DMS153 treated with DMSO at 0.1 percent for 48 hours (cell line): ENCODE measurements at regions not wholly inside any gene's neighbourhood (a gene's known extent, or its start where the extent isn't known, plus 50 kb on each side); places are given as distances from the start of the nearest gene placed in this dataset.
A peak's percentile ranks its signal among the peaks of the same experiment; 100 is the strongest.

ENCODE experiments used
- DNase-seq: peaks from one replicate; lab custom pipeline; 2025; ENCODE audit not compliant: unreplicated experiment; lab: John Stamatoyannopoulos, UW

DNA sequence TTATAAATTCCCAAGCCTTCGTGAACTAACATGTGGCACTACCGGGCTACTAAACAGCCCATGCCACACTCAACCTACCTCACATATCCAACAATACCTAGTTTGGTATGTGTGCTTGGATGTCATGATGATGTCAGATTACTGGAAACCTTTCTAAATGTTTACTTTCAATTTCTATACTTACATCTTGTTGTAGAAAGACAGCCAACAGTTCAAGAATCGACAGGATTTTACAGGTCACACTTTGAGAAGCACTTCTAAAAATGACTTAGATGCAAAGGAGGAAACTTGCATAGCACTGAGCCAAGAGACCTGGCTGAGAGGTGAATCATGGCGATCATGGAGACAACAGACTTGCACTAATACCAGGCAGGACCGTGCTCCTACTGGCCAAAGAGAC lies 209.9 kb downstream of the COL4A1 start:
- DNase-seq, result no peak

DNA sequence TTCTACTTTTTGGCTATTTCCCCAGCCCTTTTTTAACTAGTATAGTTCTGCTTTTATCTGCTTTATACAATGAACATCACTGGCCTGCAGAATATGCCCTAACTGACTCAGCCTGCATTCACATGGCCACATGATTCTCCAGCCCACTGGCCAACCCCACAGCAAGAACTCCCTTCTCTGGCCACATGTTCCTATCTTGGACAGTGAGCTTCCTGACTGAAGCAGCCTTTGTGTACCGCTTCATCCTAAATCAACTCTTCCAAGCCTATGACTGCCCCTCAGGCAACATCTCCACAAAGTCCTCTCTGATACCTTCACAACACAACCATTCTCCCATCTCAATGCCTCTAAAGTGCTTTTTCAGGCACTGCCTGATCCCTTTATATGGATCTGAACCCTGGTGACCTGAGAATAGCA lies 214.1 kb downstream of the COL4A1 start:
- DNase-seq, result no peak

- DNase-seq, result no peak
Observed at GRCh38 chr13:110089815-110090214, 217.1 kb downstream of the COL4A1 start.

GRCh38 chr13:110089100-110089499 lies 217.9 kb downstream of the COL4A1 start:
- no peak for DNase-seq

DNA sequence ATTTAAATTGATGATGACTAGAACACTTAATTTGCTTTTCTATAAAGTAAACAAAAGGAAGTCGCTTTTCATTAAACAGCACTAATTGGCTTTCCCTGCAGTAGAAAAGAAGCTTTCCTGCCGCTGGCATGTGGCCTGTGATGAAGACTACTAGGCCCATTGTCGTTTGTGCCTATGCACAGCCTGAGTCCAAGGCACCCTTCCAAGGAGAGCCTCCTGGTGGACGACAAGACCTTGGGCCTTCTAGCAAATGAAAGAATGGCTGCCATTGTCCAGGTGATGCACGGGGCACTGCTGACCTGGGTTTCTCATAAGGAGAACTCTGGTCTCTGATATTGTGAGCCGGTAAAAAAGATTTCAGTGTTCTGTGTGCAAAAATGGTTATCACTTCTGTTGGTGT lies 233.0 kb downstream of the COL4A1 start:
- no peak for DNase-seq

DNA sequence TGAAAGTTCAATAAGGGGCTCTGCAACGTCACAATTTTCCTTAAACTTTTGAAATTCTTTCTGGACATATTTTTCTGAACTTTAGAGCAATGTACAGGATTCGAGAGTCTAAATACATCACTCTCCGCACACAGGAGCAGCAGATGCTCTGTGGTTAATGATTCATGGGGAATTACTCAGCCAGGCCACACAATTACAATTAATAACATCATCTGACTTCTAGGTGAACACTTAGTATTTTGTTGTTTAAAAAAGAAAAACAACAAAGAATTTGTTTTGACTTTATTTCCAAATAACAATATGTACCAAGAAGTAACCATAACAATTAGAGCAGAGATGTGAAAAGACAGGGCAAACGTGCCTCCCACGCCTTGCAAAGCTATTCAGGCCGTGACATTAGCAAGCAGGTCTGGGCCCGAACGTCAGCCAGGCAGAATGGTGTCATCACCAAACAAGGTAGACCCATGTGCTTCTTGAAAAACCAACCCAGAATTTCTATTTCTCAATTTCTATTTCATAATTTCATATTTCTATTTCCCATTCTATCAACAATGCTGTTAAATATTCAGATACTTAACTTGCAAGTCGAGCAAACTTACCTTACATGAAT lies 236.3 kb downstream of the COL4A1 start:
- no peak for DNase-seq

DNA sequence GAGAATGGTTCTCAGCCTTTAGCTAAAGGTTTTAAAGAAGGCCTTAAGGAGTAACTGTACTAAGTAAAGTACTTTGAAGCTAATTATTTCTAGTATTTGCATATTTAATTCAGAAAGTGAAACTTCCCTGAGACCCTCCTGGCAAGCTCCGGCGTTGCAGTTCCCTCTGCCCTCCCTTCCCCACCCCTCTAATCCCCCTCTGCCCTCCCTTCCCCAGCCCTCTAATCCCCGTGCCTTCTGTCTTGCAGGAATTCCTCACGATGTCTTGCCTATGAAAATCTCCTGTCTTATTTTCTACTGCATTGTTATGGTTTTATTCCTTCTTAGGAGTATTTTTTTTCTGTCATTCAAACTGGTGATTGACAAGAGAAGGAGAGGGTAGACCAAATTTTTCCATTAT lies 236.9 kb downstream of the COL4A1 start:
- no peak for DNase-seq

DNA sequence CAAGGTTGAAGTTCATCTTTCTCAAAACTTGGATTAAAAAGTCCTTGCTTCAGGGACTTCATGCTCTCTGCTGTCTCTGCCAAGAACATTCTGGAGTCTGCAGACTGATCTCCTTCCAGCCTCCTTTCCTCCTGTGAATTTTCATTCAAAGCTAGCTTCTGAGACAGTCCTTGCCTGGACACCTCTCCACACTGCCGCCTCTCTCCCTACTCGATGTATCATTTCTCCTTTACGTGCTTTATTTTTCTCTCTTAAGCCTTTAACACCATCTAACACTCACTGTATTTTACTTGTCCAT lies 238.8 kb downstream of the COL4A1 start:
- DNase-seq, result no peak

DNA sequence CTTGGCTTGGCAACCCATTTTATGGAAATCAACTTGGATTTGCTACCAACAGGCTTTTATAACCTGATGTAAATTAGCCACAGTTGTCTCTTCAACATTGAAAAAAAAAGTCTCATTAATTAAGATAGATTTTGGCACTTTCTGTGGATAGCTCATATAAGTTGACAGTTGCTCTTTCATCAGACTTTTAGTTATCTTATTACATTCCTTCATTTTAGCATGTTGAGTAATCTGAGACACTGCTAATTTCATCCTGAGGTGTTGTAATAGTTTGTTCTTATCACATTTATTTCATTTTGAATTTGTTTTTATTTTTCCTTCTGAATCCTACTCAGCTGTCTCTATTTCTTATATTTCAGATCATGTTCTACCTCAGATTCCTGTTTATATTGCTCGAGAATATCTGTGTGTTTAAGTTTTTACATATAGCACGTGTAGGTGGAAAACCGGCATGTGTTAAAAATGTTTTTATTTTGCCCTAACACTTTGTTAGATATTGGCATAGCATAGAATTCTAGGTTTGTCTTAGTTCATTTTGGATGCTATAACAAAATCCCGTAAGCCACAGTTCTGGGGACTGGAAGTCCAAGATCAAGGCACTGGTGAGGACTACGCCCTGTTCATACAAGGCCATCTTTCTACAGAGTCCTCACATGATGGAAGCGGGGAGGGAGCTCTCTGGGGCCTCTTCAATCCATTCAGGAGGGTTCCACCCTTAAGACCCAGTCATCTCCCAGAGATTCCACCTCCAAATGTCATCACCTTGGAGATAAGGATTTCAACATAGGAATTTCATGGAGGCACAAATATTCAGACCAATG lies 239.4 kb downstream of the COL4A1 start:
- DNase-seq, result no peak

- no peak for DNase-seq
Observed at GRCh38 chr13:110065780-110066179, 241.2 kb downstream of the COL4A1 start.

- no peak for DNase-seq
Observed at GRCh38 chr13:110063490-110064421, 243.2 kb downstream of the COL4A1 start.

DNA sequence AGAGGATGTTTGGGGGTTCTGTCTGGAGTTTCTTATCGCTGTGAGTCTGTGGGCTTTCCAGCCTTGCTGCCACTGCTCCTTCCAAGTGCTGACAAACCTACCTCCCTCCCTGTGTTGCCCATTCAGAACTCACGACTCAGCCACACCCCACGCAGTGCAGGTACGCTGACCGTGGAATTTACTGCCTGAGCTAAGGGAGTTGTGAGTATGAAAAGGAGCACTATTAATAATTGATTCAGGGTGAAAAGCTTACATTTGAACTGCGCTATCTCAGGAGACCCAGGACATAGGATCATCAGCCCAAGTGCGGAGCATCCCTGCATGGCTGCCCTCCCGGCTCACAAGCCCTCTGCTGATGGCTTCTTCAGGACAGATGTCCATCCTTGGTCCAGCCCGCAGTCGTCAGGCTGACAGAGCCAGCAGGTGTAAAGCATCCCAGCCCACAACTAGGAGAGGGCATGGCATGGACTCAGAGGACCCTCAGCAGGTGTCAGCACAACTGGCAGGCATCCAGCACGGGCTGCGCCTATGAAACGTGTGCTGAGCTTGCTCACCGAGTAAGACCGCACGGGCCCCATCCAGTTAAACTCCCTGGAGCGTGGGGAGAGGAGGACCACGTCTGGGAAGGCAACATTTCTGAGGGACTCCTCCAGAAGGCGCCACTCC lies 244.0 kb downstream of the COL4A1 start:
- DNase-seq, result no peak

- DNase-seq, result no peak
Observed at GRCh38 chr13:110062077-110062776, 244.7 kb downstream of the COL4A1 start.

- DNase-seq, result no peak
Observed at GRCh38 chr13:110061270-110061669, 245.7 kb downstream of the COL4A1 start.

DNA sequence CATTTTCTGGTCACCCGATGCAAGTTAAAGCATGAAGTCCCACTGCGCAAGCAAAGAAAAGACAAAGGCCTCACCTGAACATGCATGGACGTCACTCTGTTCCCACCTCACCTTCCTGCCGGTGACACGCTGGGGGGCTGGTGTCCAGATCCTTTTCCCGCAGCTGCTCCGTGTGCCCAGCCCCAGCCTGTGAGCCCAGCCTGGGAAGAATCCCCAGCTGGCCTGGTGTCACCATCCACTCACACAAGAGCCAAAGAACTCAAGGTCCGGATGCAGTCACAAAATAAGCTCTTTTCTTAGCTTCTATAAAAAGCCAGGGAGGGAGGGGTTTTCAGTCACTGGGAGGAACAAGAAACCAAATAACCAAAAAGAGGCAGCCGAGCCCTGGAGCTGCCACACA lies 249.9 kb downstream of the COL4A1 start:
- DNase-seq, result no peak

GRCh38 chr13:110056640-110057039 lies 250.3 kb downstream of the COL4A1 start:
- no peak for DNase-seq

GRCh38 chr13:110055089-110055488 lies 251.9 kb downstream of the COL4A1 start:
- no peak for DNase-seq

GRCh38 chr13:110054041-110054440 lies 252.9 kb downstream of the COL4A1 start:
- DNase-seq, result no peak

- peak; percentile 96 for DNase-seq
Observed at GRCh38 chr13:110047496-110047895, 259.5 kb downstream of the COL4A1 start.

GRCh38 chr13:110046811-110047210 lies 260.1 kb downstream of the COL4A1 start:
- no peak for DNase-seq

- no peak for DNase-seq
Observed at GRCh38 chr13:110045919-110046318, 259.5 kb upstream of the IRS2 start.
